ENCODE measurements at regions not wholly inside any gene's neighbourhood (a gene's known extent, or its start where the extent isn't known, plus 50 kb on each side); places are given as distances from the start of the nearest gene placed in this dataset.

DNA sequence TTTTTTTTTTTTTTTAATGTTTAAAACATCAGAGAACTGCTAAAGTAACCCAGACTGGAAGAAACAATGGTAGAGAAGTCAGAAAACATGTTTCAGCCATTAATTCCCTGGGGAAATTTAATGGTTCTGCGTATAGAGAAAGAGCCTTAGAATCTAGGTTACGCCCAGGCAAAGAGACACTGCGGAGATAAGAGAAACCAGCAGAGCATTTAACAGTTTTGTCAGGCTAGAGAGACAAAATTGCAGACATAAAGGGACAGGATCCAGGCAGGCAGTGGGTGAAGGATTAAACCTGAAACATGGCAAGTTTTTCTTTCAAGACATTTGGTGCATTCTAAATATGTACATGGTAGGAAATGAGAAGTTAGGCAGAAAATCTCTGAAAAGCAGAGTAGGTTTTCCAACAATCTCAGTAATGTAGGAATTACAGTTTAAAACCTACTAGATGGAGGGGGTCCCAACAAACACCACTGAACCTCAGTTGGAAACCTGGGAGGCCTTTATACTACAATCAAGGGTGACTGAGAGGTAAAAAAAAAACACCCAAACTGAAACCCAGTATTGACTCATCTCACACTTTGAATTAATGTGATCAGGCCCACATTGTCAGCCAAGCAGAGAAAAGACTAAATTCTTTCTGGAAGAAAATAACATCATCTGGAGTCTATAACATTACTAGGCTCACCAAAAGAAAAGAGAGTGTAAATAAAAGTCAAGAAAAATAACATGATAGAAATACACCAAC lies 254.2 kb upstream of the NWD2 start:
- no peak for TF ChIP-seq EZH2phosphoT487 (IDR thresholded peaks at IDR 0.05; ENCODE audit: borderline replicate concordance, low read length)
- TF ChIP-seq, protein P1, sequence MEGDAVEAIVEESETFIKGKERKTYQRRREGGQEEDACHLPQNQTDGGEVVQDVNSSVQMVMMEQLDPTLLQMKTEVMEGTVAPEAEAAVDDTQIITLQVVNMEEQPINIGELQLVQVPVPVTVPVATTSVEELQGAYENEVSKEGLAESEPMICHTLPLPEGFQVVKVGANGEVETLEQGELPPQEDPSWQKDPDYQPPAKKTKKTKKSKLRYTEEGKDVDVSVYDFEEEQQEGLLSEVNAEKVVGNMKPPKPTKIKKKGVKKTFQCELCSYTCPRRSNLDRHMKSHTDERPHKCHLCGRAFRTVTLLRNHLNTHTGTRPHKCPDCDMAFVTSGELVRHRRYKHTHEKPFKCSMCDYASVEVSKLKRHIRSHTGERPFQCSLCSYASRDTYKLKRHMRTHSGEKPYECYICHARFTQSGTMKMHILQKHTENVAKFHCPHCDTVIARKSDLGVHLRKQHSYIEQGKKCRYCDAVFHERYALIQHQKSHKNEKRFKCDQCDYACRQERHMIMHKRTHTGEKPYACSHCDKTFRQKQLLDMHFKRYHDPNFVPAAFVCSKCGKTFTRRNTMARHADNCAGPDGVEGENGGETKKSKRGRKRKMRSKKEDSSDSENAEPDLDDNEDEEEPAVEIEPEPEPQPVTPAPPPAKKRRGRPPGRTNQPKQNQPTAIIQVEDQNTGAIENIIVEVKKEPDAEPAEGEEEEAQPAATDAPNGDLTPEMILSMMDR (IDR thresholded peaks at IDR 0.05; ENCODE audit: low read depth, low read length, poor library complexity, severe bottlenecking) = no peak
- no peaks in the 10 kb centered on the region for H3K79me2 ChIP-seq (ENCODE audit: control insufficient read depth, low read length)
- H4K20me1 ChIP-seq (ENCODE audit: control insufficient read depth, insufficient read depth, low read depth, low read length) = no peaks in the 10 kb centered on the region
- no peaks in the 10 kb centered on the region for H3K9me2 ChIP-seq (replicated peaks; ENCODE audit: control insufficient read depth, low read length)
- H3K36me3 ChIP-seq (ENCODE audit: control insufficient read depth, low read length) = no peaks in the 10 kb centered on the region
- H3K4me2 ChIP-seq (ENCODE audit: low read length) = no peak overlapping the region
- H3K27me3 ChIP-seq (ENCODE audit: control insufficient read depth, low read length) = no peaks in the 10 kb centered on the region
- H3K4me1 ChIP-seq (ENCODE audit: control insufficient read depth, low read length) = no peaks in the 10 kb centered on the region
- no peak overlapping the region for H3K4me3 ChIP-seq (ENCODE audit: low read length)
- no peaks in the 10 kb centered on the region for H3K9me3 ChIP-seq (ENCODE audit: control insufficient read depth, insufficient read depth, low read length)
- no peaks in the 10 kb centered on the region for H3F3A ChIP-seq (ENCODE audit: control insufficient read depth, insufficient read depth)
- no peak overlapping the region for H3K27ac ChIP-seq (ENCODE audit: low read depth, low read length)

DNA sequence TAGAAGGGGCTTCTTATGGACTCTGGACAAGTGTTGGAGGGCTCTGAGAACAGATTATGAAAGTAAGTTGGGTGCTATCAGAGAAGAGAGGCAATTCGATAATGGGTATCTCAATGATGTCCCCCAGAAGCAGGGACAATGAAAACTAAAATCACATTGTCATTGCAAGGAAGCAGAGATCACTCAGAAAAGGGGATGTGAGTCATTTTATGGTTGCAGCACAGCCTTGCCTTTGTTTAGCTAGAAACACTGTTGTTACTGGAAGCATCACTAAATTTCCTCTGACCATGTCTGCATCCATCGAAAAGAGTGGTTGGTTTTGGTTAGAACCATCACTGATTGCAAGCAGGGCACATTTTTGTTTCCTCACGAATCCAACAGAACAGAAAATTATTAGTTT lies 246.8 kb upstream of the NWD2 start:
- Histone ChIP-seq H3K9me3 (ENCODE audit: control insufficient read depth, insufficient read depth, low read length) (no peaks in the 10 kb centered on the region), H3F3A (ENCODE audit: control insufficient read depth, insufficient read depth) (no peaks in the 10 kb centered on the region), H4K20me1 (ENCODE audit: control insufficient read depth, insufficient read depth, low read depth, low read length) (no peaks in the 10 kb centered on the region), H3K9me2 (replicated peaks; ENCODE audit: control insufficient read depth, low read length) (no peaks in the 10 kb centered on the region), H3K27me3 (ENCODE audit: control insufficient read depth, low read length) (no peaks in the 10 kb centered on the region), H3K4me1 (ENCODE audit: control insufficient read depth, low read length) (no peaks in the 10 kb centered on the region), H3K4me3 (ENCODE audit: low read length) (no peak overlapping the region), H3K79me2 (ENCODE audit: control insufficient read depth, low read length) (no peaks in the 10 kb centered on the region), H3K27ac (ENCODE audit: low read depth, low read length) (no peak overlapping the region), H3K4me2 (ENCODE audit: low read length) (no peak overlapping the region), H3K36me3 (ENCODE audit: control insufficient read depth, low read length) (no peaks in the 10 kb centered on the region)
- no peak for TF ChIP-seq EZH2phosphoT487 (IDR thresholded peaks at IDR 0.05; ENCODE audit: borderline replicate concordance, low read length)
- TF ChIP-seq, protein P1 (IDR thresholded peaks at IDR 0.05; ENCODE audit: low read depth, low read length, poor library complexity, severe bottlenecking) = no peak

DNA sequence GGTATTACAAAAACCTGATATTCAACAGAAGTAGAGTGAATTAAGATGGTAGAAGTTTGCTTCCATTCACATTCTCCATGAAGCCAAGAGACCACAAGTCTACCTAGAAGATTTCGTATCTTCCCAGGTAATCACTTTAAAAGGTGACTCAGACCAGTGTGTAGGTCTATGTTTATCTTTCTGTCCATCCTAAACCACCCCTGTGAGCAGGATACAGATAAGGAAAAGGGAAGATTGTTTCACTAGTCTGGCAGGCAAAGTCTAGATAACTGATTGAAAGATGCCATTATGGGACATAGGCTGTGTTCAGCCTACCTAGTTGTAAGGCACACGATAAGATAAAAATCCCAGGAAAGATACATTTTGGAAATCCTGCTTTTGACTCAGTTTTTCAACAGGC lies 244.3 kb upstream of the NWD2 start:
- Histone ChIP-seq H3K4me3 (ENCODE audit: low read length) (no peak overlapping the region), H3K9me2 (replicated peaks; ENCODE audit: control insufficient read depth, low read length) (no peaks in the 10 kb centered on the region), H3K4me1 (ENCODE audit: control insufficient read depth, low read length) (no peaks in the 10 kb centered on the region), H3F3A (ENCODE audit: control insufficient read depth, insufficient read depth) (no peaks in the 10 kb centered on the region), H3K27ac (ENCODE audit: low read depth, low read length) (no peak overlapping the region), H4K20me1 (ENCODE audit: control insufficient read depth, insufficient read depth, low read depth, low read length) (no peaks in the 10 kb centered on the region), H3K79me2 (ENCODE audit: control insufficient read depth, low read length) (no peaks in the 10 kb centered on the region), H3K27me3 (ENCODE audit: control insufficient read depth, low read length) (no peaks in the 10 kb centered on the region), H3K36me3 (ENCODE audit: control insufficient read depth, low read length) (no peaks in the 10 kb centered on the region), H3K9me3 (ENCODE audit: control insufficient read depth, insufficient read depth, low read length) (no peaks in the 10 kb centered on the region; the same call in 1 of the 2 replicates), H3K4me2 (ENCODE audit: low read length) (no peak overlapping the region)
- TF ChIP-seq, protein P1 (IDR thresholded peaks at IDR 0.05; ENCODE audit: low read depth, low read length, poor library complexity, severe bottlenecking) = no peak
- no peak for TF ChIP-seq EZH2phosphoT487 (IDR thresholded peaks at IDR 0.05; ENCODE audit: borderline replicate concordance, low read length)
